Ascending aorta (tissue), 2 donors: ENCODE measurements at regions not wholly inside any gene's neighbourhood (a gene's known extent, or its start where the extent isn't known, plus 50 kb on each side); places are given as distances from the start of the nearest gene placed in this dataset.
"Not testable (repeated sequence)": the region's sequence is repeated elsewhere in the genome, so short reads cannot be mapped to it uniquely, and the experiment has no call there.

Experiments used
- DNase-seq, 2 donors: peaks; one replicate each; pipeline ENCODE4 v3.0.0-alpha.2; 2019; ENCODE audit warnings: low spot score in 2 of 2
- H3K27ac ChIP-seq, 2 donors: fragments of 200-600 bp; sonication (generic); one replicate each; pipeline ENCODE4 v1.5.1; 2016 to 2017; ENCODE audit warnings: mild to moderate bottlenecking in 1 of 2
- H3K27me3 ChIP-seq: fragments of 200-600 bp; sonication (generic); one replicate; pipeline ENCODE4 v1.5.1; 2017
- H3K36me3 ChIP-seq, 2 donors: fragments of 200-600 bp; sonication (generic); one replicate each; pipeline ENCODE4 v1.5.1; 2016
- H3K4me1 ChIP-seq, 2 donors: fragments of 200-600 bp; sonication (generic); one replicate each; pipeline ENCODE4 v1.5.1; 2016 to 2017; ENCODE audit warnings: mild to moderate bottlenecking in 1 of 2
- H3K4me3 ChIP-seq, 2 donors: fragments of 200-600 bp; sonication (generic); one replicate each; pipeline ENCODE4 v1.5.1; 2016 to 2017; ENCODE audit warnings: mild to moderate bottlenecking in 1 of 2
- H3K9me3 ChIP-seq, 2 donors: fragments of 200-600 bp; sonication (generic); one replicate each; pipeline ENCODE4 v1.5.1; 2016
- CTCF ChIP-seq, 3 experiments: fragments of 200-600 bp in 2 of 3; fragments of 450-650 bp in 1 of 3; sonication (generic) in 2 of 3; IDR thresholded peaks; one replicate each; pipeline ENCODE4 v1.5.1; 2016 to 2019; ENCODE audit warnings: antibody characterized with exemption in 3 of 3, mild to moderate bottlenecking in 1 of 3, moderate library complexity in 1 of 3
- intact Hi-C: fragments of 100-400 bp; cut with DNase I; formaldehyde crosslinking; loops from one replicate; pipeline ENCODE4 v1.15.1; 2023

GRCh38 chr6:40841721-40842120 is 197.3 kb downstream of the UNC5CL start:
- Histone ChIP-seq H3K4me3 (no peak overlapping the region), H3K4me1 (no peaks in the 10 kb centered on the region), H3K36me3 (no peaks in the 10 kb centered on the region), H3K9me3 (no peaks in the 10 kb centered on the region), H3K27me3 (no peaks in the 10 kb centered on the region), H3K27ac (no peak overlapping the region)
- no peak for TF ChIP-seq CTCF (IDR thresholded peaks at IDR 0.05)
- intact Hi-C loops, result no loop called here
- no peak for DNase-seq

DNA sequence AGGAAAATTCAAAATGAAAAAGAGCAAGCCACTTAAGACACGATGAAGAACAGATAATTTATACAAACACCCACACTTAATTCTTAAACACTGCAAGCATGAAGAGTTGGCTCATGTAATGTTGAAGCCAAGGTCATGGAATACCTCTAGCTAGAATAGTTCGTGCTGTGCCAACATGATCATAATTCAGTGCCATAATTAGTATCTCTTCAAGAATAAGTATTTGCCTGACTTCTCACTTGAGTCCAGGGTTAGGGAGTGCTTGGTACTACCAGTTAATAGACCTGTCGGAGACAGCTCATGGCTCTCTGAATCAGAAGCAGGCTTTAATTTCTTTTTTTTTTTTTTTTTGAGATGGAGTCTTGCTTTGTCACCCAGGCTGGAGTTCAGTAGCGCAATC is 206.3 kb downstream of the UNC5CL start:
- no peaks in the 10 kb centered on the region for H3K4me1 ChIP-seq
- no peak for DNase-seq
- no peak overlapping the region for H3K4me3 ChIP-seq
- no peak overlapping the region for H3K27ac ChIP-seq
- no peaks in the 10 kb centered on the region for H3K36me3 ChIP-seq
- no peak for TF ChIP-seq CTCF (IDR thresholded peaks at IDR 0.05)
- intact Hi-C loops, result no loop called here
- H3K9me3 ChIP-seq, result no peaks in the 10 kb centered on the region
- H3K27me3 ChIP-seq, result no peaks in the 10 kb centered on the region

- no peak for DNase-seq
- no peaks in the 10 kb centered on the region for H3K36me3 ChIP-seq
- TF ChIP-seq CTCF (IDR thresholded peaks at IDR 0.05), result no peak
- H3K4me1 ChIP-seq, result no peaks in the 10 kb centered on the region
- intact Hi-C loops, result no loop called here
- no peaks in the 10 kb centered on the region for H3K9me3 ChIP-seq
- H3K27me3 ChIP-seq, result no peaks in the 10 kb centered on the region
- no peak overlapping the region for H3K4me3 ChIP-seq
- H3K27ac ChIP-seq, result no peak overlapping the region
Observed at GRCh38 chr6:40831381-40831780, 207.6 kb downstream of the UNC5CL start.

DNA sequence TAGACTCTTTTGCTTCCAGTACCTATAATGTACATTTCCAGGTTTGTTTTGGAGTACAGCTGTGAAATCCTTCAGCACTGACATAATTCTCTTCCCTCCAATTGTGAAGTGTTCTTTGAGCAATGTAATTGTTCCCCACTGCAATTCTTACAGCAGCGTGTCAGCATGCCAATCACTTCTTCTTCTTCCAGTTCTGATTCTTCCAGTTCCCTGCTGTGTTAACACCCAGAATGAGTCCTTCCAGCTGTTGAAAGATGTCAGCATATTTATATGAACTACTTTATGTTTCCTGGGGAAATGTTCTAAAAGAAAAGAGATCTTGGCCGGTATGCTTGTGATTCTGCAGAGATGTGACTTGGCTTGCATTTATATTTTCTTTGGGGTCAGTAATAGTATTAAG is 213.9 kb downstream of the UNC5CL start:
- no peak for TF ChIP-seq CTCF (IDR thresholded peaks at IDR 0.05)
- Histone ChIP-seq H3K4me1 (no peaks in the 10 kb centered on the region), H3K4me3 (no peak overlapping the region), H3K27me3 (no peaks in the 10 kb centered on the region), H3K27ac (no peak overlapping the region), H3K9me3 (no peaks in the 10 kb centered on the region), H3K36me3 (no peaks in the 10 kb centered on the region)
- intact Hi-C loops, result loop anchor here (10.0 kb wide), 1 partner anchor 240 kb away; the partner anchor contains the start of gene LRFN2
- DNase-seq, result no peak

DNA sequence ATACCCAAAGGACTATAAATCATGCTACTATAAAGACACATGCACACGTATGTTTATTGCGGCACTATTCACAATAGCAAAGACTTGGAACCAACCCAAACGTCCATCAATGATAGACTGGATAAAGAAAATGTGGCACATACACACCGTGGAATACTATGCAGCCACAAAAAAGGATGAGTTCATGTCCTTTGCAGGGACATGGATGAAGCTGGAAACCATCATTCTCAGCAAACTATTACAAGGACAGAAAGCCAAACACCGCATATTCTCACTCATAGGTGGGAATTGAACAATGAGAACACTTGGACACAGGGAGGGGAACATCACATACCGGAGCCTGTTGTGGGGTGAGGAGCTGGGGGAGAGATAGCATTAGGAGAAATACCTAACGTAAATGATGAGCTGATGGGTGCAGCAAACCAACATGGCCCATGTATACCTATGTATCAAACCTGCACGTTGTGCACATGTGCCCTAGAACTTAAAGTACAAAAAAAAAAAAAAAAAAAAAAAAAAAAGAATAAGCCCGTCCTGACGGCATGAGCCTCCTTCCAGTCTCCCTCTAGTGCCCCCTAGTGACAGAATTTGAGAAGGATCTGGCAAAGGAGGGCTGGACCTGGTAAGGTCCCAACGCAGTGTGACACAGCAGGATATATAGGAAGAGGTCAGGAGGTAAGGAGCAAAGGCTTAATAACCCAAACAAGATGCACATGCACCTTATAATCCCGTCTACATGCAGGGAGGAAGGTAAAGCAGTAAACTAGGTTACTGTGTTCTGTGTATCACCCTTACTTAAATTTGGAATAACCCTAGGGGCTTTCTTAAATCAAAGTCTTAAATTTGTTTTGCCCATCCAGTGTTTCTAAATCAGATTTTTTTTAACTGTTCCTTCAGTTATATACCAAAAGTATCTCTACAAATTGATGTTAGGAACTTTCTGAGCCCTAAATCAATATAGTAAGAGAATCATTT is 214.8 kb downstream of the UNC5CL start:
- not testable (repeated sequence) for DNase-seq, H3K9me3 ChIP-seq, H3K36me3 ChIP-seq, H3K4me3 ChIP-seq, H3K27ac ChIP-seq, H3K4me1 ChIP-seq, H3K27me3 ChIP-seq
- TF ChIP-seq CTCF (IDR thresholded peaks at IDR 0.05), result peak; percentile 23 to 59 (median 58)
- intact Hi-C loops, result loop anchor here (10.0 kb wide), 1 partner anchor 239 kb away; the partner anchor contains the start of gene LRFN2
